HT-29 (cell line): ENCODE measurements at regions not wholly inside any gene's neighbourhood (a gene's known extent, or its start where the extent isn't known, plus 50 kb on each side); places are given as distances from the start of the nearest gene placed in this dataset. TPM values are rescaled to one million over a fixed set of nuclear protein-coding genes. Genes with fewer than 3 reads are reported as not detected.
"Not testable (repeated sequence)": the region's sequence is repeated elsewhere in the genome, so short reads cannot be mapped to it uniquely, and the experiment has no call there.

Experiments used
- DNase-seq: peaks from one replicate; pipeline ENCODE4 v3.0.0-alpha.2; 2015; ENCODE audit warnings: low spot score
- small RNA-seq: library from RNA; depleted of rRNA; stranded (forward); fragments of <200 nt; gene quantifications from one replicate; pipeline ENCODE3, GENCODE V24; 2014

- DNase-seq, result peak; percentile 28
Measured at GRCh38 chrX:89350024-89350423, 571.7 kb upstream of the TGIF2LX start.

GRCh38 chrX:89369904-89370303 lies 551.8 kb upstream of the TGIF2LX start:
- not testable (repeated sequence) for DNase-seq

DNA sequence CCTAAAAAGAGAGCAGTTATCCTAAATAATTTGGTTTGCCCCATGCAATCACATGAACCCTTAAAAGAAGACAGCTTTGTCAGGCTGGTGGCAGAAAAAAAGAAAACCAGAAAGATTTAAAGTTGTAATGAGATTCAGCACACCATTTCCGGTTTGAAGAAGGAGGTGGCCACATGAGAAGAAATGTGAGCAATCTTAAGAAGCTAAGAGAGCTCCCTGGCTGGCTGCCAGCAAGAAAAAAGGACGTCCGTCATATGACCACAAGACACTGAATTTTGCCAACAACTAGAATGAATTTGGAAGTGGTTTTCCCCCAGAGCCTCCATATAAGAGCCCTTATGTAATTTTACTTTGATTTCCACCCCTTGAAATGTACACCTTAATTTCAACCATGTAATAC lies 528.7 kb upstream of the TGIF2LX start:
- DNase-seq, result not testable (repeated sequence)

DNA sequence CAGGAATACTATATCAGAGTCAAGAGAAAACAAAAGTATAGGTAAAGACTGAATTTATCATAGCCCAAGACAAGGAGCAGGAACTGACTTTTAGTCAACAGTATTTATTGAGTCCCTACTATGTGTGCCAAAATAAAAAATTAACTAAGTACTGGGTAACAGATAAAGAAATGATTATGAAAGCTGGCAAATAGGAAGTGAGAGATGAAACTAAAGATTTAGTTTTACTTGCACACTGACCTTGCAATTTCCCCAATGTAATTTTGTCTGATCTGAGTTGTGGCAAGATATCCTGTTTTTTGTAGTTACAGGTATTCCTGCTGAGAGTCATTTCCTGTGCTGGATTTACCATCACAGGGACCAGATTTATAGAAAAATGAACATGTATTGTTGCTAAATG lies 518.9 kb upstream of the TGIF2LX start:
- DNase-seq, result not testable (repeated sequence)

DNA sequence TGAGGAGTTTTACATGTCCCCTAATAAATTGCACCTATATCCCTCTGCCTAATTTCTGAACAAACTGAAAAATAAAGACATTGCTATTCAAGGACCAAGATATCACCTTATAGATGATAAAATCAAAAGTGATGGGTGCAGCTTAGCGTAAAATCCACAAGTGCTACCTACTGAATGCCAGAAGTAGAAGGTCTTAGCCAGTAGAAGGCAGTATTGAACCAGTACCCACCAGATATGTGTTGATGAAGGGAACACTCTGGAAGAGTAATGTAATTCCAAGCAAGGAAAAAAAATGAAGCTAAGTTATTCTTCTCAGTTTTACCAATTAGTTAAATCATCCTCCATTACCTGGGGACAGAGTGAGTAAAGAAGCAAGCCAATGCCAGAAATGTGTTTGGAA lies 516.6 kb upstream of the TGIF2LX start:
- not testable (repeated sequence) for DNase-seq

GRCh38 chrX:89416930-89417329 lies 504.8 kb upstream of the TGIF2LX start:
- DNase-seq, result not testable (repeated sequence)

GRCh38 chrX:89432652-89433231 lies 489.0 kb upstream of the TGIF2LX start:
- DNase-seq, result not testable (repeated sequence)

Small RNA genes in the stretch of these regions (small RNA-seq; reads per million reads assigned to genes)
- gene SRIP2, result not detected
